GF-D8 (cell line): ENCODE measurements at regions not wholly inside any gene's neighbourhood (a gene's known extent, or its start where the extent isn't known, plus 50 kb on each side); places are given as distances from the start of the nearest gene placed in this dataset.

Source experiments
- DNase-seq: peaks from one replicate; lab custom pipeline; 2025; lab: John Stamatoyannopoulos, UW

- DNase-seq = no peak
Observed at GRCh38 chr6:126419901-126420300, 80.0 kb downstream of the CENPW start.

- no peak for DNase-seq
Observed at GRCh38 chr6:126422912-126423311, 83.0 kb downstream of the CENPW start.

GRCh38 chr6:126427713-126428112 is 87.8 kb downstream of the CENPW start:
- DNase-seq = no peak

GRCh38 chr6:126429866-126430265 is 90.0 kb downstream of the CENPW start:
- no peak for DNase-seq

GRCh38 chr6:126432564-126432963 is 92.6 kb downstream of the CENPW start:
- DNase-seq = no peak

GRCh38 chr6:126433927-126434326 is 94.0 kb downstream of the CENPW start:
- no peak for DNase-seq

- DNase-seq = no peak
Observed at GRCh38 chr6:126437205-126437604, 97.3 kb downstream of the CENPW start.

- no peak for DNase-seq
Observed at GRCh38 chr6:126439040-126439439, 99.1 kb downstream of the CENPW start.

- no peak for DNase-seq
Observed at GRCh38 chr6:126440923-126441322, 101.0 kb downstream of the CENPW start.

- DNase-seq = no peak
Observed at GRCh38 chr6:126444659-126445273, 104.9 kb downstream of the CENPW start.

GRCh38 chr6:126446248-126446647 is 106.3 kb downstream of the CENPW start:
- DNase-seq = no peak

- DNase-seq = no peak
Observed at GRCh38 chr6:126447367-126447766, 107.5 kb downstream of the CENPW start.

GRCh38 chr6:126461045-126461444 is 121.1 kb downstream of the CENPW start:
- no peak for DNase-seq

- DNase-seq = no peak
Observed at GRCh38 chr6:126464245-126464644, 124.3 kb downstream of the CENPW start.

GRCh38 chr6:126475449-126475848 is 135.5 kb downstream of the CENPW start:
- no peak for DNase-seq

GRCh38 chr6:126477678-126478077 is 137.8 kb downstream of the CENPW start:
- DNase-seq = no peak

GRCh38 chr6:126480268-126480667 is 140.4 kb downstream of the CENPW start:
- no peak for DNase-seq

- DNase-seq = no peak
Observed at GRCh38 chr6:126481319-126481718, 141.4 kb downstream of the CENPW start.

GRCh38 chr6:126504792-126505191 is 164.9 kb downstream of the CENPW start:
- no peak for DNase-seq

- DNase-seq = no peak
Observed at GRCh38 chr6:126513198-126513597, 173.3 kb downstream of the CENPW start.

- no peak for DNase-seq
Observed at GRCh38 chr6:126516411-126516810, 176.5 kb downstream of the CENPW start.

GRCh38 chr6:126524811-126525326 is 185.0 kb downstream of the CENPW start:
- DNase-seq = no peak

GRCh38 chr6:126526547-126526946 is 186.6 kb downstream of the CENPW start:
- no peak for DNase-seq

- no peak for DNase-seq
Observed at GRCh38 chr6:126526996-126527606, 187.2 kb downstream of the CENPW start.
